ENCODE measurements at regions not wholly inside any gene's neighbourhood (a gene's known extent, or its start where the extent isn't known, plus 50 kb on each side); places are given as distances from the start of the nearest gene placed in this dataset.

DNA sequence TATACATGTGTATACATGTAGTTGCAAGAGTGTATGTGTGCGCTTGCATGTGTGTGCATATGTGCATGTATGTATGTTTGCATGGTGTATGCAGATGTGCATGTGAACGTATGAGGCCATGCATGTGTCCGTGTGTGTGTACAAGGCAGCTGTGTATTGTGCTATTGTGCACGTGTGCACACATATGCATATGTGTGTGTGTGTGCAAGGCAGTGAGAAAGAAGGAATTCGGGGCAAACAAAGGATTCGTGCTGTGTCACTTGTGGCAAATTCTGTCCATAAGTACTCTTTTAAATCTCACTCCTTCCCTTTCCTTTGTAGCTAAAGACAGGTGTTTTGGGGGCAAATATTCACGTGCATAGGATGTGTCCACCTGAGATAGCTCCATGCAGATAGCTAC, 227.1 kb downstream of the VRK1 start:
- Histone ChIP-seq H3K4me1 (ENCODE audit: control insufficient read depth in 3 of 3, insufficient read depth in 3 of 3, low read length in 3 of 3) (no peaks in the 10 kb centered on the region), H3K27ac (ENCODE audit: low read depth, low read length) (no peak overlapping the region), H3K36me3 (ENCODE audit: control insufficient read depth in 3 of 3, insufficient read depth in 3 of 3, low read length in 3 of 3) (no peaks in the 10 kb centered on the region), H3K27me3 (ENCODE audit: control insufficient read depth in 3 of 3, insufficient read depth in 3 of 3, low read length in 3 of 3) (peaks cover 0 to 5% (median 2%) of the 10 kb centered on the region in 3 donors), H3K9me3 (ENCODE audit: control insufficient read depth in 3 of 3, low read length in 3 of 3) (peaks cover 0 to 5% (median 4%) of the 10 kb centered on the region in 3 donors), H3K4me3 (ENCODE audit: low read length in 3 of 3) (no peak overlapping the region), H3K9ac (ENCODE audit: low read depth in 1 of 3, low read length in 3 of 3) (no peak overlapping the region)

DNA sequence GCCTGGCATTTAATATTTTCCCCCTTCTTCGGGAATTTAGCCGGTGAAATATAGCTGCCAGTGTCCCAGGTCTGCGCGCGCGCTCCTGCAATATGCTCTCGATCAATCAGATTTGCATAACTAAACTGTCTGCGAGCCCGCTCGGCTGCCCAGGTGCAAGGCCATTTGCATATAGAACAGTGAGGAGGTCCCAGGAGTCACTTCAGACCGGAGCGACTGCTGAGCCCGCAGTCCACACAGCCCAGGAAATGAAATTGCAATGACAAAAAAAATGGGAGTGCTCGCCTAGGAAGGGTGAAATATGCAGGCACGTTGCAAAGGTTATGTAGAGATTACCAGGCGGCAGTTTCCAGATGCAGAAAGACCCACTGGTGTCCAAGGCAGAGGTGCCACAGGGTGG, 228.5 kb downstream of the VRK1 start:
- H3K4me1 ChIP-seq (ENCODE audit: control insufficient read depth in 3 of 3, insufficient read depth in 3 of 3, low read length in 3 of 3), result no peaks in the 10 kb centered on the region
- H3K9ac ChIP-seq (ENCODE audit: low read depth in 1 of 3, low read length in 3 of 3), result no peak overlapping the region
- no peaks in the 10 kb centered on the region for H3K36me3 ChIP-seq (ENCODE audit: control insufficient read depth in 3 of 3, insufficient read depth in 3 of 3, low read length in 3 of 3)
- H3K27me3 ChIP-seq (ENCODE audit: control insufficient read depth in 3 of 3, insufficient read depth in 3 of 3, low read length in 3 of 3), result peaks cover 0 to 5% (median 2%) of the 10 kb centered on the region in 3 donors
- no peak overlapping the region for H3K4me3 ChIP-seq (ENCODE audit: low read length in 3 of 3)
- peaks cover 0 to 5% (median 5%) of the 10 kb centered on the region in 3 donors for H3K9me3 ChIP-seq (ENCODE audit: control insufficient read depth in 3 of 3, low read length in 3 of 3)
- H3K27ac ChIP-seq (ENCODE audit: low read depth, low read length), result no peak overlapping the region

DNA sequence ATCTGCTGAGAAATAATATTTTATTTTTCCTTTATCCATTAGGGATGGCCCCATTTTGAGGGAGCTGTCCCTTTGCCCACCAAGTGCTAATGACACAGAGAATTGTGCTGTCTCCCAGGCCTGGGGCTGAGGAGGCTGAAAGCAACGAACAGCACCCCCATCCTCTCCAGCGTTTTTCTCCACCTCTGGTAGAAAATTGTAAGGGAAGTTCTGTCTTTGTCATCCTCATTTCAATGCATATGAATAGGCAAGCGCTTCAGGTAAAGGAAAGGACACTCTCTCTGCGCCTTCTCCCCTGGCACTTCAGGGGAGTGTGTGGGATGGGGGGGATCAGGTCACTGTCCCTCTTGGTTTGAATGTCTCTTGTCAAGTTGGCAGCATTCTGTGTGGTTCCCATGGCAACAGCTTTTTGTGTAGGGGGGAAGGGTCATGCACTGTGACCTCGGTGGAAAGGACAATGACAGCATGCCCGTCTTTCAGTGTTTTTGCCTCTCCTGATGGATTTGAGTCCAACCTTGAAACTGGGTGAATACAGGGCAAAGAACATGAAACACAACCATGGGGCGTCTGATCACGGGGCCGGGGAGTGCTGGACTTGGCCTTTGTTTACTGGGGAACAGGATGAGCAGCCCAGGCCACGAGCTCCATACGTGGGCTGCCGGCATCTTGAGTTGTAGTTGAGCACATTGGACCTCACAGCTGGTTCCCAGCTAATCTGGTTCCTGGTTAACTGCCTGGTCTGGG, 230.2 kb downstream of the VRK1 start:
- Histone ChIP-seq H3K27me3 (ENCODE audit: control insufficient read depth in 3 of 3, insufficient read depth in 3 of 3, low read length in 3 of 3) (peaks cover 0 to 13% (median 4%) of the 10 kb centered on the region in 3 donors), H3K4me1 (ENCODE audit: control insufficient read depth in 3 of 3, insufficient read depth in 3 of 3, low read length in 3 of 3) (no peaks in the 10 kb centered on the region), H3K9me3 (ENCODE audit: control insufficient read depth in 3 of 3, low read length in 3 of 3) (peaks cover 0 to 12% (median 4%) of the 10 kb centered on the region in 3 donors), H3K36me3 (ENCODE audit: control insufficient read depth in 3 of 3, insufficient read depth in 3 of 3, low read length in 3 of 3) (no peaks in the 10 kb centered on the region), H3K4me3 (ENCODE audit: low read length in 3 of 3) (no peak overlapping the region), H3K9ac (ENCODE audit: low read depth in 1 of 3, low read length in 3 of 3) (no peak overlapping the region), H3K27ac (ENCODE audit: low read depth, low read length) (no peak overlapping the region)

DNA sequence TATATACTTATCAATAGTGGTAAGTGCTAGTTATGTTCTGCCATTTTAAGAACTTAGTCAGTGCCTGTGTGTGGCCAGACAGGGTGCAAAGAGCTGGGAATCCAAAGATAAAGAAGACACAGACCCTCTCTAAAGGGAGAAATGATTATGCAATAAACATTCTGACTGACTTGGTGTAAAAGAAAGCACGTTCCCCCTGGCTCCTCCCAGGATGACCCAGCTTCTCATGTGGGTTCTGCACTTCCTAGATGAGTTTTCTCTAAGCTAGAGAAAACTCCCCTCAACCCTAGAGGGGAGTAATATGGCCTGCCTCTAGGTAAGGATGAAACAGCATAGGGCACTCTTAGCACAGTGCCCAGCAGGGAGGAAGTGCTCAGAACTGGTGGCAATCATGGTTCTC, 231.2 kb downstream of the VRK1 start:
- Histone ChIP-seq H3K27me3 (ENCODE audit: control insufficient read depth in 3 of 3, insufficient read depth in 3 of 3, low read length in 3 of 3) (peaks cover under 1 to 19% (median 5%) of the 10 kb centered on the region in 3 donors), H3K9ac (ENCODE audit: low read depth in 1 of 3, low read length in 3 of 3) (no peak overlapping the region), H3K27ac (ENCODE audit: low read depth, low read length) (no peak overlapping the region), H3K9me3 (ENCODE audit: control insufficient read depth in 3 of 3, low read length in 3 of 3) (peaks cover 0 to 12% (median 4%) of the 10 kb centered on the region in 3 donors), H3K36me3 (ENCODE audit: control insufficient read depth in 3 of 3, insufficient read depth in 3 of 3, low read length in 3 of 3) (no peaks in the 10 kb centered on the region), H3K4me3 (ENCODE audit: low read length in 3 of 3) (no peak overlapping the region), H3K4me1 (ENCODE audit: control insufficient read depth in 3 of 3, insufficient read depth in 3 of 3, low read length in 3 of 3) (no peaks in the 10 kb centered on the region)

DNA sequence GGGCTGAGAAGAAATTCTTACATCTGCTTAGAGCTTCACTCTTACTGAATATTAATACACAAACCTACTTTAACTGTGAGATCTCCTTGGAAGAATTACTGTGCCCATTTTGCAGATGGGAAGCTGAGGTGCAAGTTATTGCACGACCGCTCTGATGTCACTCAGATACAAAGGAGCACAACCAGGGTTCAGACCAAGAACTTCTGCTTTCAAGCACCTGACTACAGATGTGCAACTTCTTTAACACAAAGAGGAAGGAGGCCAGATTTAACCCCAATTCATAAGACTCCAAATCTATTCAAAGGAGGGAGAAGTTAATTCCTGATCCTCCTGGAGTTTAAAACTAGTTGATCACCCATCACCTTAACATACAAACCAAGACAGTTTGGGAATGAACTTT, 232.6 kb downstream of the VRK1 start:
- Histone ChIP-seq H3K4me1 (ENCODE audit: control insufficient read depth in 3 of 3, insufficient read depth in 3 of 3, low read length in 3 of 3) (no peaks in the 10 kb centered on the region), H3K9me3 (ENCODE audit: control insufficient read depth in 3 of 3, low read length in 3 of 3) (peaks cover 0 to 12% (median 4%) of the 10 kb centered on the region in 3 donors), H3K4me3 (ENCODE audit: low read length in 3 of 3) (no peak overlapping the region), H3K9ac (ENCODE audit: low read depth in 1 of 3, low read length in 3 of 3) (no peak overlapping the region), H3K36me3 (ENCODE audit: control insufficient read depth in 3 of 3, insufficient read depth in 3 of 3, low read length in 3 of 3) (no peaks in the 10 kb centered on the region), H3K27ac (ENCODE audit: low read depth, low read length) (no peak overlapping the region), H3K27me3 (ENCODE audit: control insufficient read depth in 3 of 3, insufficient read depth in 3 of 3, low read length in 3 of 3) (peaks cover 3 to 27% (median 8%) of the 10 kb centered on the region in 3 donors)

DNA sequence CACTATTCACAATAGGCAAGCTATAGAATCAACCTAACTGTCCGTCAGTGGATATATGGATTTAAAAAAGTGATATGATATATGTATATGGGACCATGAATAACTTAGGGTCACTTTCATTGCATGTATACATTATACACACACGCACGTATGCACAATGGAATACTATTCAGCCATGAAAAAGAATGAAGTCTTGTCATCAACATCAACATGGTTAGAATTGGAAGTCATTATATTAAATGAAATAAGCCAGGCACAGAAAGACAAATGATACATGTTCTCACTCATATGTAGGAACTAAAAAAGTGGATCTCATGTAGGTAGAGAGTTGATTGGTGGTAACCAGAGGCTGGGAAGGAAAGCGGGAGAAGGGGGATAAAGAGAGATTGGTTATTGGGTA, 234.3 kb downstream of the VRK1 start:
- peaks cover 3 to 22% (median 8%) of the 10 kb centered on the region in 3 donors for H3K27me3 ChIP-seq (ENCODE audit: control insufficient read depth in 3 of 3, insufficient read depth in 3 of 3, low read length in 3 of 3)
- H3K9ac ChIP-seq (ENCODE audit: low read depth in 1 of 3, low read length in 3 of 3), result no peak overlapping the region
- H3K9me3 ChIP-seq (ENCODE audit: control insufficient read depth in 3 of 3, low read length in 3 of 3), result peaks cover 0 to 7% (median 4%) of the 10 kb centered on the region in 3 donors

DNA sequence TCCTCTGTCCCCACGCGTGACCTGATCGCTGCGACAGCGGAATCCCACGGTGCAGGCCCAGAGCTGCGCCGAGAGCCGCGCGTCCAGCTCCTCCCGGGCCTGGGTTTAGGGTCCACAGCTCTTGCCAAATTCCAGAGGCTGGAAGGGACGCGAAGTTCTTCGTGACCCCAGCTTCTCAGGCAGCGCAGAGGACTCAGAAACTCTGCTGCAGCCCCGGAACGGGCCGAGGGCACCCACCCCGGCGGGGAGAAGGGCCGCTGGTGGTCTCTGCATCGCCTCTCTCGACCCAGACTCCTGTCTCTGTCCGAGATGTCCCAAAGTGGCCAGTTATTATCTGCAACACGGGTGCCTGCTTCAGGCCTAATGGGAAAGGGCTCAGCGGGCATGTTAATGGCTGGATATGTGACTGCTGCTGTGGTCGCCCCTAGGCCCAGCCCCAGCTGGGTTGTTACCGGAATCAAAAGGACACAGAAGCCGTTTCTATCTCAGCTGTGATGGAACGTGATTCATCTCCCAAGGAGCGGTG, 236.4 kb downstream of the VRK1 start:
- peaks cover 3 to 22% (median 8%) of the 10 kb centered on the region in 3 donors for H3K27me3 ChIP-seq (ENCODE audit: control insufficient read depth in 3 of 3, insufficient read depth in 3 of 3, low read length in 3 of 3)

More for the DNA sequence above, 234.3 kb downstream of the VRK1 start:
- Histone ChIP-seq H3K4me1 (ENCODE audit: control insufficient read depth in 3 of 3, insufficient read depth in 3 of 3, low read length in 3 of 3) (no peaks in the 10 kb centered on the region), H3K4me3 (ENCODE audit: low read length in 3 of 3) (no peak overlapping the region), H3K36me3 (ENCODE audit: control insufficient read depth in 3 of 3, insufficient read depth in 3 of 3, low read length in 3 of 3) (no peaks in the 10 kb centered on the region), H3K27ac (ENCODE audit: low read depth, low read length) (no peak overlapping the region)

DNA sequence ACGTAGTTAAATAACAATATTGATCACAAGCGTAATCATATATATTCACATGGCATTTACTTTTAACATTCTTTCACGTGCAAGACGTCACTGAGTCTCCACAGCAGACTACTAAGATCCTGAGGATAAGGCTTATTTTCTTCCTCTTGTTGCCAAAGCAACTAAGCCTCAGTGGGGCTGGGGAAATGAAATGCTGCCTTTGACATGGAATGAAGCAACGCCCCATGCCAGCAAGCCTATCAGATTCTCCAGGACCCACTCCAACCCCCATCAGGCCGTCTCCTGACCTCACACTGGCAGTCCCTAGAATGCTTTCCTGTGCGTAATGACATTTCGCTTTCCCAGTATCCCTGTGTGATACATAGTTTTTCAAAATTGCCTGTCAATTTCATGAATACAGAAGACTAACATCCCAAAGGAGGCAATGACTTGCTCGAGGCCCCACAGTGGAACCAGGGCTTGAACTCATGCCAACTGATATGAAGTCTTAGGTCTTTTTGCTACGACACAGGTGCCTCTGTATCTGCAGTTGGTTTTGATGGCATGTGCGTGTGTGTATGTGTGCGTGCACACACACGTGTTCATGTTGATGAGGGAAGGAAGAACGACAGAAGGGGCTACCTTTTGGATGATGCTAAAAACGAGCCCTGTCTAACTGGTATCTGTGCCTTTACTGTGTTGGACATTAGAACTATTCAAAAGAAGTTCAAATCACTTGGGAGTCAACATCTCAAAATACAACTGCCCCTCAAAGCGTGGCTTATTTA, 239.1 kb downstream of the VRK1 start:
- Histone ChIP-seq H3K36me3 (ENCODE audit: control insufficient read depth in 3 of 3, insufficient read depth in 3 of 3, low read length in 3 of 3) (no peaks in the 10 kb centered on the region), H3K27me3 (ENCODE audit: control insufficient read depth in 3 of 3, insufficient read depth in 3 of 3, low read length in 3 of 3) (peaks cover 3 to 20% (median 8%) of the 10 kb centered on the region in 3 donors), H3K9me3 (ENCODE audit: control insufficient read depth in 3 of 3, low read length in 3 of 3) (peaks cover 2 to 10% (median 5%) of the 10 kb centered on the region in 3 donors), H3K4me3 (ENCODE audit: low read length in 3 of 3) (no peak overlapping the region), H3K27ac (ENCODE audit: low read depth, low read length) (no peak overlapping the region), H3K9ac (ENCODE audit: low read depth in 1 of 3, low read length in 3 of 3) (no peak overlapping the region), H3K4me1 (ENCODE audit: control insufficient read depth in 3 of 3, insufficient read depth in 3 of 3, low read length in 3 of 3) (no peaks in the 10 kb centered on the region)

More for the DNA sequence above, 236.4 kb downstream of the VRK1 start:
- Histone ChIP-seq H3K4me3 (ENCODE audit: low read length in 3 of 3) (no peak overlapping the region), H3K36me3 (ENCODE audit: control insufficient read depth in 3 of 3, insufficient read depth in 3 of 3, low read length in 3 of 3) (no peaks in the 10 kb centered on the region), H3K27ac (ENCODE audit: low read depth, low read length) (no peak overlapping the region), H3K4me1 (ENCODE audit: control insufficient read depth in 3 of 3, insufficient read depth in 3 of 3, low read length in 3 of 3) (no peaks in the 10 kb centered on the region), H3K9ac (ENCODE audit: low read depth in 1 of 3, low read length in 3 of 3) (no peak overlapping the region), H3K9me3 (ENCODE audit: control insufficient read depth in 3 of 3, low read length in 3 of 3) (peaks cover 0 to 10% (median 6%) of the 10 kb centered on the region in 3 donors)

DNA sequence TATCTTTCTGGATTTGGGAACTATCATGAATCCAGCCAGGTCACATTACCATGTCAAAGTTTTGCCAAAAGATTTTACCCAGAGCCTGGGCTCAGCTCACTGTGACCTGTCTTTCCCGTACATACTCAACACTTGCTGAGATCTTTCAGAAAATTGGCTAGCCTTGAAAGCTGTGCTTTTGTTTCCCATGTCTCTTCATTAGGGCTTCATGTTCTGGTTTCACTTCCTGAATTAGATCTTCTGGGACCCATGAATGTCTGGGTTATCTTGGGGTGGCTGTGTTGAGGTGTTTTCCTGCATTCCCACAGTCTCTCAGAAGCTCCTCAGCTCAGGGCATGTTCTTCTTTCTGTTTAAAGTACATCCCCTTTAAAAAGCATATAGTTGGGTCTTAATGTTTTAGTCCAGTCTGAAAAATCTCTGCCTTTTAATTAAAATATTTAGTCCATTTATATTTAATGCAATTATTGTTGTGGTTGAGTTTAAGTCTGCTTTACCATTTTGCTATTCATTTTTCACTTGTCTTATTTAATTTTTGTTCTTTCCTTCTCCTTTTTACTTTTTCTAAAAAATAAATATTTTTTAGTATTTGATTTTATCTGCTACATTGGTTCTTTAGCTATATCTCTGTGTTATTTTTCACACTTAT, 242.7 kb downstream of the VRK1 start:
- H3K9me3 ChIP-seq (ENCODE audit: control insufficient read depth in 3 of 3, low read length in 3 of 3), result peaks cover 2 to 5% (median 4%) of the 10 kb centered on the region in 3 donors
- H3K4me1 ChIP-seq (ENCODE audit: control insufficient read depth in 3 of 3, insufficient read depth in 3 of 3, low read length in 3 of 3), result no peaks in the 10 kb centered on the region
- H3K27ac ChIP-seq (ENCODE audit: low read depth, low read length), result no peak overlapping the region
- H3K9ac ChIP-seq (ENCODE audit: low read depth in 1 of 3, low read length in 3 of 3), result no peak overlapping the region
- H3K36me3 ChIP-seq (ENCODE audit: control insufficient read depth in 3 of 3, insufficient read depth in 3 of 3, low read length in 3 of 3), result no peaks in the 10 kb centered on the region
- H3K27me3 ChIP-seq (ENCODE audit: control insufficient read depth in 3 of 3, insufficient read depth in 3 of 3, low read length in 3 of 3), result no peaks in the 10 kb centered on the region
- H3K4me3 ChIP-seq (ENCODE audit: low read length in 3 of 3), result no peak overlapping the region

Data from skeletal muscle tissue (tissue), 3 donors.